GM21367 (cell line): ENCODE measurements at regions not wholly inside any gene's neighbourhood (a gene's known extent, or its start where the extent isn't known, plus 50 kb on each side); places are given as distances from the start of the nearest gene placed in this dataset.
A peak's percentile ranks its signal among the peaks of the same experiment; 100 is the strongest.

Experiments used
- ATAC-seq: cut with Tn5 transposase; IDR thresholded peaks from one replicate; pipeline ENCODE4 v1.9.1; 2021; ENCODE audit not compliant: unreplicated experiment

GRCh38 chr9:32837551-32838058 lies 54.3 kb downstream of the TMEM215 start:
- ATAC-seq: no peak

DNA sequence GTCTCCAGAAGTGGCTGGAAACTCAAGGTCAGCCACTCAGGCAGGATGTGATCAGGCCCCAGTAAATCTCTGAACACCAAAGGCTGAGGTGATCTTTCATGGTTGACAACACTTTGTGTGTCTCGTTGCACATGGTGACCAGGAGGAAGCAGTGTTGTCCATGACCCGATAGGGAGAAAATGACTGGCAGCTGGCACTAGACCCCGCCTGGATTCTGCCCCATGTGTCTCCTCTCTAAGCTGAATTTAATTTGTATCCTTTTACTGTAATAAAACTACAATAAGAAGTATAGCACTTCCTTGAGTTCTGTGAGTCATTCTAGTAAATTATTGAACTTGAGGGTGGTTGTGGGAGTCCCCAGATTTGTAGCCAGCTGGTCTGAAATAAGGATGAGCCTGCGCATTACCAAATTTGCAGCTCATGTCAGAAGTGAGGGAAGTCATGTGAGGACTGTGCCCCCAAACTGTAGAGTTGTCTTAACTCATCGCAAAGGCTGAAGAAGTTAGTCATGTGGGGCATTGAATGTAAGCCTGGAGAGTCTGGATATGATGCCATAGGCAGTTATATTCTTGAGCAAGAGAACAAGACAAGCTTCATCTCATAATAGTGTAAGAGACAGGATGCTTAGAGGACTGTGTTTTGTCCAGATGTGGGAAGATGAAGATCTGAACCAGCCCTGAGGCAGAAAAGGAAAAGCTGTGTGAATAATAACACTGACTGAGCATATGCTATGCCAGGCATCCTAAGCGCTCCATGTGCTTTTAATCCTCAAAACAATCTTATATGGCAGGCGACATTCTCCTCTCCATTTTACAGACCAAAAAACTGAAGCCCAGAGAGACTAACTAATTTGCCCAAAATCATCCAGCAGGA lies 55.9 kb downstream of the TMEM215 start:
- no peak for ATAC-seq

DNA sequence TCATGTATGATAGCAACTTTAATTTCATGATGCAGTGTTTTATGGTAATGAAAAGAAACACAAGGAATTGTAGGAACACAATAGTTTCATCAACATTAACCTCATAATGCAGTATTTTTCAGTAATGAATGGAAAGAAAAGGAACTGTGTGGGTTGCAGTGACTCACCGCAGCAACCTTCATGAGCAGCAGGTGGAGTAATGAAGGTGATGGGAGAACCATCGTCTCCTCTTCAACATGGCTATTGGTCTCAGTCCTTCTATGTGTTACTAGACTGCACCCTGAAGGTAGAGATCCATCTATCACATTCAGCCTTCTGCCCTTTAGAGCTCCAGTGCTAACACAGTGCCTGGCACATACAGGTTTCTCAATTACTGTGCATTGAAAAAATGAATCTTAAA lies 58.0 kb downstream of the TMEM215 start:
- no peak for ATAC-seq

- no peak for ATAC-seq
Observed at GRCh38 chr9:32843295-32843694, 60.0 kb downstream of the TMEM215 start.

GRCh38 chr9:32844259-32844658 lies 60.9 kb downstream of the TMEM215 start:
- ATAC-seq: no peak

DNA sequence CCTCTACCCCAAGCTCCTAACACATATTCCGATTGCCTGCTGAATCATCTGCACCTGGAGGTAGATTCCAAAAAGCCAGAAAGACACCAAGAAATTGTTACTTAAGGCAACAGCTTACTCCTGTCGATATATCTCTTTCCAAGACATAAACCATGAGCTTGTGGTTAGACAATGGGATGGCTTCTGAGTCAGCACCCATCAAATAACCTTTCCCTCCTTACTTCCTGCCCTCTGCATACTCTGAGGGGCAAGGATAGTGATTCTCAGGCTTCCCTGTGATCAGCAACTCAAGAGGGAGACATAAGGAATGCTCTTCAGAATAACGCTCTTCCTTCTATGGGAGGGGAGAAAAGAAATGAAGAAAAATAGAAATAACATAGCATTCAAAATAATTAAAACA lies 70.9 kb downstream of the TMEM215 start:
- no peak for ATAC-seq

DNA sequence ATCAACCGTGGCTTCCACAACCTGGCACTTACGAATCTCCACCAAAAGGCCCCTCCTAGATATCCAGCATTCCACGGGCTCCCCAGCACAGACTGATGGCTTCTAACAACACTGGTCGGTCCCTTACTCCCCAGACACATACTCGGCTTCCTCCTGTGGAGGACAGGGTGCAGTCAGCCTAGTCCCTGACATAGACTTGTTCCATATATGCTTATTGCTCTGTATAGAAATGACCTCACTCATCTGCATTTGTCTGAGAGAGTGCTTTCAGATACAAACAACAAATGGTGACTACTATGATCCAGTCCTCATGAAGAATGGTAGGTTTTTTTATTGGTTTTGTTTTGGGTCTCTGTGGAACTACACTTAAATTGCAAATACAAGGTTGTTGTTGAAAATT lies 72.4 kb downstream of the TMEM215 start:
- ATAC-seq: no peak

DNA sequence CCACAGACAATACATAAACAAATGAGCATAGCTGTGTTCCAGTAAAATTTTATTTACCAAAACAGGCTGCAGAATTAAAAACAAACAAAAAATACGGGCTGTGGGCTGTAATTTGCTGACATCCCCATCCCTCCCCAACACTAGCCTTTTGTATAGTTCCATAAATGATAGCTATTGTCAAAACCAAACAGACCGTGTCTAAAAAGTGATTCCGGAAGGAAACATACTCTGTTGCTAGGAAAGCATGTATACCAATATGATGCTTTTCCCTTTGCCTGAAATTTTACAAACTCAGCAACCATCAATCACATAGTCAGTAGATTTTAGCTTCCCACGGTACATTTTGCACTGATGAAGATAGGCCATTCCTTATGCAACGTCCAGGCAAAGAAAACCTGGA lies 80.0 kb downstream of the TMEM215 start:
- ATAC-seq: no peak

GRCh38 chr9:32864971-32865370 lies 81.6 kb downstream of the TMEM215 start:
- ATAC-seq: no peak

- no peak for ATAC-seq
Observed at GRCh38 chr9:32866273-32866672, 82.9 kb downstream of the TMEM215 start.

GRCh38 chr9:32867026-32867425 lies 83.7 kb downstream of the TMEM215 start:
- ATAC-seq: no peak

- no peak for ATAC-seq
Observed at GRCh38 chr9:32867601-32868204, 84.4 kb downstream of the TMEM215 start.

DNA sequence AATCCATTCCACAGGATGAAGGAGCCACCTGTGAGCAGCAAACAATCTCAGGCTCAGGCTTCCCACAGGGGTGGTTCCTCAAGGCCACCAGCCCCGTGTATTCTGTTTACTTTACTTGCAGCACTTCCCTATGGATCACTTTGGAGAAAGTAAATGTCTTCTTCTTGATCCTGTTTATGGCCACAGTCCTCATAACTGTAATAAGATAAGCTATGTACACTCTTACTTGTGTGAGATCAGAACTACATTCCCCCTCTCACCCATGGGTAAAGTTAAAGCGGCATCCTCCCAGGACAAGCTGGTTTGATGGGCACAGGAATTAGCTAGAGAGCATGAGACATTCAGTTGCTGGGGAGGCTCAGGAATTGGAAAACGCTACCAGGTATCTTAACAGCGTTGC lies 86.1 kb downstream of the TMEM215 start:
- ATAC-seq: no peak

- no peak for ATAC-seq
Observed at GRCh38 chr9:32873131-32873530, 89.8 kb downstream of the TMEM215 start.

DNA sequence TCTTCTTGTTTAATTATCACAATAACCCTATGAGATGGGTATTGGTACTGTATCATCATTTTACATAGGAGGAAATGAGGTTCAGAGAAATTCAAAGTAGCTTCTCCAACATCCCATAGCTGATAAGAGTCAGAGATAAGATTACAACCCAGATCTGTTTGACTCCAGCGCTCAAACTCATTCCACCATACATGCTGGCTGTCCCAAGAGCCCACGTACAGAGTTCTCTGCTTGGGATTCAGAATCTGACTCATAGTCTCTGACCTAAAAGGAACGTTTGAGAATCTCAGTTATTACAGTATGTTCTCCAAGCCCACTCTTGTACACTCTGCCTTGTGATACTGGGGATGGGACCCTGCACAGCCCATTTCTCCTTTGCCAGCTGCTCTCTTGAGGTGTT lies 90.2 kb downstream of the TMEM215 start:
- no peak for ATAC-seq

DNA sequence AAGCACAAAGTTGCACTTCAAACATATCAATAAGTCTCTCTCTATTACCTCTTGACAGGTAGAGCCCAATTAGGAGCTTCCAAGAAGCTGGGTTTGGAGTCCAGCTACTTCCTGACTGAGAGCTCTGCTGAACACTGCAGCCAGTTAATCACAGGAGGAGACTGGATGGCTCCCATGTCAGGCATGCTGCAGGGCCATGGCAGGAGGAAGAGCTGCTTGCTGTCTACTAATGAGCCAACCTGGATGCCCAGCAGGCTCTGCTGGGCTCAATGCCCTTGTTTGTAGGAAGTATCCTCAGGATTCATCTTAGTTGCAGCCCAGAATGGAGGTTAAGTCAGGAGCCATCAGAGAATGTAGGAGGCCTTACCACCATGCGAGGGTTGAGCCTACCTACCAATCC lies 91.9 kb downstream of the TMEM215 start:
- no peak for ATAC-seq

- no peak for ATAC-seq
Observed at GRCh38 chr9:32875748-32876147, 92.4 kb downstream of the TMEM215 start.

DNA sequence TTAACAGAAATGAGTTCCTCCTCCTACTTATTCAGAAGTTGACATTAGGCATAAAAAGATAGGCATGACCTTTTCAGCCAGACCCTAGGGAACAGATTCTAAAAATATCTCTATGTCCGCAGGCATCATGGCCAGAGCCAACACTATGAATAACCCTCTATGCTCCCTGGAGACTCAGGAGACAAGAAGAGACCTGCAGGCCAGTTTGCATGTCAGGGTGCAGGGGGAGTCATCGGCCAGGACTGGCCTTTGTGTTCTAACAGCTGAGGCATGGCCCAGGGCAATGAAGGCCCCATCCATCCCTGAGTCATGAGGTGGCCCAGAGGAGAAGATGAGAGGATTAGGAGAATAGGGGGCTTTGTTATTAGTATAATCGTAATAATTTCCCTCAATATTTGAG lies 93.8 kb downstream of the TMEM215 start:
- ATAC-seq: no peak

DNA sequence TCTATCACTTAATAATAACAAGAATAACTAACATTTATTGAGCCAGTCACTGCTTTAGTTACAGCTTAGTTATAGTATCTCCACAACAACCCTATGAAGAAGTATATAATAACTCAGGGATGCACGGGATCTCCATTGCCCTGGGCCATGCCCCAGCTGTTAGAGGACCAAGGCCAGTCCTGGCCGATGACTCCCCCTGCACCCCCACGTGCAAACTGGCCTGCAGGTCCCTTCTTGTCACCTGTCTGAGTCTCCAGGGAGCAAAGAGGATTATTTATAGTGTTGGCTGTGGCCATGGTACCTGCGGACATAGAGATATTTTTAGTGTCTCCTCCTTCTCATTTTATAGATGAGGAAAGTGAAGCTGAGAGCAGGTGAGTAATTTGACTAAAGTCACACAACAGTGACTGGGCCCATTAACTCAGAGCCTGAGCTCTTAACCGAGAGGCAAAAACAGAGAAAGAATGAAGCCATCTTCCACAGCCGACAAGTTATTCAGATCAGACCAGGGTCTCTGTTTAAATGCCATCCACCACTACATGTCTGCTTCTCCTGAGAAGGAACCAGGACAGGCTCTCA lies 94.4 kb downstream of the TMEM215 start:
- peak; percentile 44 for ATAC-seq

GRCh38 chr9:32879335-32879734 lies 96.0 kb downstream of the TMEM215 start:
- no peak for ATAC-seq

- no peak for ATAC-seq
Observed at GRCh38 chr9:32881948-32882347, 98.6 kb downstream of the TMEM215 start.

DNA sequence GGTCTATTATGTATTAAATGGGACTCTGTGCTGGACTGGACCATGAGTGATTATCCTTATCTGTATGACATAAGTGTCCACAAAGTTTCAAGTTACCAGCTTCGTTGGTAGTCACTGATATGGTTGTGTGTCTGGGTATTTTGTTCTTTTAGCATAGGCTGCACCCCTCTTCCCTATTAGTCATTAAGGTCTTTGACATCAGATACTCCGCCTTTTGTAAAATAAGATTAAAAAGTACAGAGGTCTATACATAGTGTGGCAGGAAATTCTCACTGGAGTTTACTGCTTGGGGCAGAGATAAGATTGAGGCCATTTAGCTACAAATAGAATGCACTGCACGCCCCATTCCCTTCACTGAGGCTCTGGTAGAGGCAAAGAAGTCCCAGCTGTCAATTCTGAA lies 99.4 kb downstream of the TMEM215 start:
- ATAC-seq: no peak
